ENCODE measurements at regions not wholly inside any gene's neighbourhood (a gene's known extent, or its start where the extent isn't known, plus 50 kb on each side); places are given as distances from the start of the nearest gene placed in this dataset.
A peak's percentile ranks its signal among the peaks of the same experiment; 100 is the strongest.
"Not testable (repeated sequence)": the region's sequence is repeated elsewhere in the genome, so short reads cannot be mapped to it uniquely, and the experiment has no call there.

- in situ Hi-C loops (cut with HindIII; ENCODE audit: low sequenced_read_pairs): no loop called here
- no peak for DNase-seq (ENCODE audit: low spot score)
Observed at GRCh38 chr17:33709881-33710280, 416.8 kb upstream of the ASIC2 start.

DNA sequence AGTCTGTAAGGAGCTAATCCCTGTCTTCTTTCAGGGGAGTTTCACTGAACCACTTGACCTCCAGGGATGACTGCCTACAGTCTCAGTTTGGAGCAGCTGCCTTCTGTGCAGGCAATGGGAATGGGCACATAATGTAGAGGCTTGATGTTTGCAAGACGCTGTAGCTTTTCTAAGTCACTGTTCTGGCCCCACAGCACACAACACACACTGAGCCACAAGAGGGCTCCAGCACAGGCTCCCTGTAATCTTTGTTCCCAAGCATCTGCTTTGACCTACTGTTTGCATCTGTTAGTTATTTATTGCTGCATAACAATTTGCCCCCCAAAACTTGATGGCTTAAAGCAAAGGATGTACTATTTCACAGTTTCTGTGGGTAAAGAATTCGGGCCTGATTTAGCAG is 419.0 kb upstream of the ASIC2 start:
- in situ Hi-C loops (cut with HindIII; ENCODE audit: low sequenced_read_pairs): no loop called here
- no peak for DNase-seq (ENCODE audit: low spot score)

DNA sequence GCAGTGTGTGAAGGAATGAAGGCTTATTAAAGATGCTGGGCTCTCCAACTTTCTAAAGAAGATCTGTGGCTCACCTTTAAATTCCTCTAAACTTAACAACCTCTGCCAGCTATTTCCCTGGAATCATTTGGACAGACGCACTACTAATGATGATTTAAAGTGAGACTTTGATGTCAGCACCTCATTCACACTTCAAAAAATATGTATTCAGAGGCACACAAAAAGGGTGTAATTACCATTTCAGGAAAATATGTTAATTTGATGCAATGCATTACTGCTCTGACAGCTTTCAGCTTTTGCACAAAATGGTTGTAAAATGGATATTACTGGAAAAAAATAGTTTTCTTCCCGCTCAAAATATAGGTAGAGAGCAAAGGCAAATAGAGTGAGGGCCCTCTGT is 423.9 kb upstream of the ASIC2 start:
- in situ Hi-C loops (cut with HindIII; ENCODE audit: low sequenced_read_pairs): no loop called here

DNA sequence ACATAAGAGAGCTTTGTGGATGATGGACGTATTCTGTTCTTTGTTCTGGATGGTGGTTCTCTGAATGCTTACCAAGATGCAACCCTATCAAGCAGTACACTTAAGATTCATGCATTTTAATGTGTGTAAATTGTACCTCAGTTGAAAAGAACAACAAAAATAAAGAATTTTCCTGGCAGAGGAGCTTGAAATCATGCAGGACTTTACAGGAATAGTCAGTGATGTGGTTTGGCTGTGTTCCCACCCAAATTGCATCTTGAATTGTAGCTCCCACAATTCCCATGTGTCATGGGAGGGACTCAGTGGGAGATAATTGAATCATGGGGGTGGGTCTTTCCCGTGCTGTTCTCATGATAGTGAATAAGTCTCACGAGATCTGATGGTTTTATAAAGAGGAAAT is 430.6 kb upstream of the ASIC2 start:
- in situ Hi-C loops (cut with HindIII; ENCODE audit: low sequenced_read_pairs); DNase-seq (ENCODE audit: low spot score): not testable (repeated sequence)

More for the DNA sequence above, 423.9 kb upstream of the ASIC2 start:
- no peak for DNase-seq (ENCODE audit: low spot score)

DNA sequence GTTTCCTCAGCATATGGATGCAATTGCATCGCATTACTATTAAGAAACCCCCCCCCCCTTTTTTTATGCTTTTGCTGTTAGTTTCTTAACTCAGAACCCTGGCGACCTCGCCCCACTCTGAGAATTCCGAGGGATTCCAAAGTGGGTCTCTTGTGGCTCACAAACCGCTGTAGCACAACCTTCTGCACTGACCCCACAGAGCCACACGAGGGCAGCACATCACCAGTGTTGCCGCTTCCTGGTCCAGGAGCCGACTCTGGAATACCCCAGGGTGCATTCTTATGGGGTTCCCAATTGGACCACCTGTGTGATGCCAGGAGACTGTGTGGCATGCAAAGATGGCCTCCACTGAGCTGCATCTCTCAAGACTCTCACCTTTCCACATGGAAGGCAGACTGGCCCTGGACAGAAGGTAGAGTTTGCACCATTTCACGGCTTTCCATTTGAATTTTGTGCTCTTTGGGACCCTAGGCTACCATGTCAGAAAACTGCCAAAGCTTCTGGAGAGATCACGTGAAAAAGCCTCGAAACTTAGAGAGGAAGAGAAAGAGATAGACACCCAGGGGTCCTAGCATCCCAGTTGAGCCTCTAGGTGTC is 432.7 kb upstream of the ASIC2 start:
- in situ Hi-C loops (cut with HindIII; ENCODE audit: low sequenced_read_pairs): no loop called here
- no peak for DNase-seq (ENCODE audit: low spot score)

- DNase-seq (ENCODE audit: low spot score): no peak
- in situ Hi-C loops (cut with HindIII; ENCODE audit: low sequenced_read_pairs): no loop called here
Observed at GRCh38 chr17:33730131-33730530, 437.0 kb upstream of the ASIC2 start.

- in situ Hi-C loops (cut with HindIII; ENCODE audit: low sequenced_read_pairs): no loop called here
- DNase-seq (ENCODE audit: low spot score): no peak
Observed at GRCh38 chr17:33732116-33732515, 439.0 kb upstream of the ASIC2 start.

GRCh38 chr17:33739714-33740113 is 446.6 kb upstream of the ASIC2 start:
- in situ Hi-C loops (cut with HindIII; ENCODE audit: low sequenced_read_pairs): no loop called here

GRCh38 chr17:33745047-33745760 is 452.1 kb upstream of the ASIC2 start:
- in situ Hi-C loops (cut with HindIII; ENCODE audit: low sequenced_read_pairs): no loop called here

More at GRCh38 chr17:33739714-33740113, 446.6 kb upstream of the ASIC2 start:
- DNase-seq (ENCODE audit: low spot score): no peak

DNA sequence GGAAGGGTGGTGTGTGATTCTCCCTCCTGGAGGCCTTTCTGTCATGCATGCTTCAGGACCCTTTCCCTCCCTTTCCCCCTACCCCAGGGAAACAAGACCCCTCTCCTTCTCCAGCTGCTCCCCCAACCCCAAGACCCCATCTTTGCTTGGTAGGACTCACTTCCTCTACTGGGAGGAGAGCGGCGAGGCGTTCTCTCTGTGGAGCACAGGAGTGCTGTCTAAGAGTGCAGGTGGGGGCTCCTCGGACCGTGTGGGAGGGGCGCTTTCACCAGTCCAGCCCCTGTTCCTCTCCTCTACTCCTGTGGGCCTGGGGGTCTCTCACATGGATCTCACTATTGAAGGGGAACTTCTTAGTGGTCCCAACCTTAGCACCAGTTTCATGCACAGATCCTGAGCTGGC is 456.1 kb upstream of the ASIC2 start:
- DNase-seq (ENCODE audit: low spot score): no peak
- in situ Hi-C loops (cut with HindIII; ENCODE audit: low sequenced_read_pairs): no loop called here

More at GRCh38 chr17:33745047-33745760, 452.1 kb upstream of the ASIC2 start:
- DNase-seq (ENCODE audit: low spot score): no peak

DNA sequence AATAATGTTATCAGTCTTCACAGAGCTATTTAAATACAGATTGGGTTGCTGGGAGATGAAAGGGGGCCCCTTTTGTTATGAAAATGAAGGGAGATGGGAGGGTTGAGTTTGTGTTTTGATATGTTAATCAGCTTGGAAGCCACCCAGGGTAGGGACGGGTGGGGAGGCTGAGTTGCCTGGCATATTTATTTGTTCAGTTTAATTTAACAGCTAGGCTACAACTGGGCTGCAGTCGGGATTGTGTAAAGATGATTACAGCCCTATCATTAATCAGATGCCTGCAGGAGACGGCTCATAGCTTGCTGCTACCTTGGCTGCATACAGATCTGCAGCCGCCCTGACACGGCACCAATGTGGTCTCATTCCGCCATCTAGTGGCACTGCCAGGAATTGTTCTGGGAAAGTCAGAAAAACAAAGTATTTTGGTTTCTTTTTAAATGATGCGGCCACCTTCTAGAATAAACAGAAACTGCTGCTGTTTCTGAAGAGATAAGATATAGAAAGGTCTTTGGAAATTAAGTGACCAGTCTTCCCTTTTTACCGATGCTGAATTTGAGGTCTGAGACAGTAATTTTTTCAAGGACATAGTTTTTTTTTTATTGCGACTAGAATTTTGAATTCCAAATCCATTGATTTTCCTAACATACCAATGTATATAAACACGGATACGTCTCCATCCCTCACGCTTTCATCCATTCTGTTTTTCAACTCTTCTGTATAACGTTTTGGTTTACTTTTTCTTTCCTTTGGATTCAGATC is 458.0 kb upstream of the ASIC2 start:
- in situ Hi-C loops (cut with HindIII; ENCODE audit: low sequenced_read_pairs): no loop called here
- peak; percentile 75 for DNase-seq (ENCODE audit: low spot score)

- in situ Hi-C loops (cut with HindIII; ENCODE audit: low sequenced_read_pairs): no loop called here
- DNase-seq (ENCODE audit: low spot score): no peak
Observed at GRCh38 chr17:33751702-33752065, 458.6 kb upstream of the ASIC2 start.

DNA sequence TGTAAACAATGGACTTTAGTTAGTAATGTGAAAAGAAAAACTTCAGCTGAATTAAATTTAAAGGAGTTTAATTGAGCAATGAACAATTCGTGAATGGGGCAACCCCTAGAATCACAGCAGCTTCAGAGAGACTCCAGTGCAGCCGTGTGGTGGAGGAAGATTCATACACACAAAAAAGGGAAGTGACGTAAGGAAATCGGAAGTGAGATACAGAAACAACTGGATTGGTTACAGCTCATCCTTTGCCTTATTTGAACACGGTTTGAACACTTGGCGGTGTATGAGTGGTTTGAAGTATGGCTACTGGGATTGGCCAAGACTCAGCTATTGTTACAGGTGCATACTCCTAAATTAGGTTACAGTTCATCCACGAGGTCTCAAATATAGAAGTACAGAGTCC is 460.4 kb upstream of the ASIC2 start:
- DNase-seq (ENCODE audit: low spot score): no peak

GRCh38 chr17:33756021-33756420 is 462.9 kb upstream of the ASIC2 start:
- in situ Hi-C loops (cut with HindIII; ENCODE audit: low sequenced_read_pairs): no loop called here

More for the DNA sequence above, 460.4 kb upstream of the ASIC2 start:
- in situ Hi-C loops (cut with HindIII; ENCODE audit: low sequenced_read_pairs): no loop called here

DNA sequence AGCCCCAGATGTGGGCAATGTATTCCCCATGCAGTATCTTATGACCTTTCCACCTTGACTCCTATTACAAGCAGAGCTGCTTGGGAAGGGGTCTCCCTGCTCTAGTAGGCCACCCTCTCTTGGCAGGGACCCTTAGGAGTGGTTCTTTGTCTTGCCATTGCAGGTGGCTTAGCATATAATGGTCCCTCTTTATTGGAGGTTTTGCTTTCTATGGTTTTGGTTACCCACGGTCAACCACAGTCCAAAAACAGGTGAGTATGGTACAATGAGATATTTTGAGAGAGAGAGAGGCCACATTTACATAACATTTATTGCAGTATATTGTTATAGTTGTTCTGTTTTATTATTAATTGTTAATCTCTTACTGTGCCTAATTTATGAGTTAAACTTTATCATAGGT is 472.8 kb upstream of the ASIC2 start:
- in situ Hi-C loops (cut with HindIII; ENCODE audit: low sequenced_read_pairs): no loop called here

More at GRCh38 chr17:33756021-33756420, 462.9 kb upstream of the ASIC2 start:
- DNase-seq (ENCODE audit: low spot score): no peak

GRCh38 chr17:33766721-33767120 is 473.6 kb upstream of the ASIC2 start:
- in situ Hi-C loops (cut with HindIII; ENCODE audit: low sequenced_read_pairs): no loop called here
- no peak for DNase-seq (ENCODE audit: low spot score)

More for the DNA sequence above, 472.8 kb upstream of the ASIC2 start:
- DNase-seq (ENCODE audit: low spot score): no peak

DNA sequence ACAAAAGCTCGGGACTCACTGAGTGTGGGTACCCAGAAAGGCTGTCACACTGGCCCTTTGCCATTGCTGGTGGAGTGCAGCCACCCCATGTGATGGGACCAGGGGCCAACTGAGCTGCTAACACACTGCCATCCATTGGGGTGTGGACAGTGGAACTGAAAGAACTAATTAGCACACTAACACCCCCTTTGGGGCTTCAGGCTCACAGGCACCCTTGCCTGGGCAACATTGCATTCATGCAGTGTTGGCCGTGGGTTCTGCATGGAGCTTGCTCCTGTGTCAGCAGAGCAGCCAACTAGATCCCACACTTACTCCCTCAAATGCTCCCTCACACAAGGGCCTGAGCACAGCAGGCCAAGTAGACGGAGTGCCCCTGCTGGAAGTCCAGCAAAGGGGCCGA is 476.0 kb upstream of the ASIC2 start:
- DNase-seq (ENCODE audit: low spot score): peak; percentile 17
- in situ Hi-C loops (cut with HindIII; ENCODE audit: low sequenced_read_pairs): no loop called here

GRCh38 chr17:33776304-33776703 is 478.8 kb upstream of the CCL2 start:
- in situ Hi-C loops (cut with HindIII; ENCODE audit: low sequenced_read_pairs): no loop called here
- no peak for DNase-seq (ENCODE audit: low spot score)

GRCh38 chr17:33776903-33777302 is 478.2 kb upstream of the CCL2 start:
- DNase-seq (ENCODE audit: low spot score): no peak
- in situ Hi-C loops (cut with HindIII; ENCODE audit: low sequenced_read_pairs): no loop called here

GRCh38 chr17:33777674-33778073 is 477.4 kb upstream of the CCL2 start:
- in situ Hi-C loops (cut with HindIII; ENCODE audit: low sequenced_read_pairs): no loop called here
- no peak for DNase-seq (ENCODE audit: low spot score)

All from G401 (cell line).